Tibial artery (tissue), 4 donors: ENCODE measurements at regions not wholly inside any gene's neighbourhood (a gene's known extent, or its start where the extent isn't known, plus 50 kb on each side); places are given as distances from the start of the nearest gene placed in this dataset.

Experiments
- DNase-seq, 2 donors: peaks; one replicate each; pipeline ENCODE4 v3.0.0-alpha.2; 2019
- H3K27ac ChIP-seq, 2 donors: fragments of 200-600 bp; sonication (generic) in 1 of 2; 1 replicate in 1 of 2; 2 replicates in 1 of 2; pipeline ENCODE4 v1.5.1; 2018 to 2019; ENCODE audit warnings: mild to moderate bottlenecking in 1 of 2
- H3K27me3 ChIP-seq, 2 donors: fragments of 200-600 bp; sonication (generic) in 1 of 2; one replicate each; pipeline versions ENCODE4 v1.5.1 to v1.6.0; 2016 to 2019
- H3K36me3 ChIP-seq, 3 donors: fragments of 200-600 bp; sonication (generic) in 2 of 3; one replicate each; pipeline ENCODE4 v1.5.1; 2016 to 2019; ENCODE audit warnings: mild to moderate bottlenecking in 2 of 3
- H3K4me1 ChIP-seq, 4 donors: fragments of 200-600 bp; sonication (generic) in 2 of 4; 1 replicate in 3 of 4; 2 replicates in 1 of 4; pipeline ENCODE4 v1.5.1; 2016 to 2019
- H3K4me3 ChIP-seq, 2 donors: fragments of 200-600 bp; sonication (generic) in 1 of 2; 1 replicate in 1 of 2; 2 replicates in 1 of 2; pipeline ENCODE4 v1.5.1; 2018 to 2019; ENCODE audit warnings: mild to moderate bottlenecking in 2 of 2
- H3K9me3 ChIP-seq, 3 donors: fragments of 200-600 bp; sonication (generic) in 1 of 3; one replicate each; pipeline ENCODE4 v1.5.1; 2016 to 2019
- CTCF ChIP-seq, 2 experiments: fragments of 200-600 bp in 1 of 2; fragments of 450-650 bp in 1 of 2; IDR thresholded peaks; one replicate each; pipeline ENCODE4 v1.5.1; 2017 to 2019; ENCODE audit warnings: antibody characterized with exemption in 2 of 2, mild to moderate bottlenecking in 1 of 2, moderate library complexity in 1 of 2
- intact Hi-C: fragments of 100-400 bp; cut with DNase I; formaldehyde crosslinking; loops from one replicate; pipeline ENCODE4 v1.15.0; 2023; ENCODE audit warnings: low total_unique reads

- Histone ChIP-seq H3K27me3 (no peaks in the 10 kb centered on the region), H3K36me3 (no peaks in the 10 kb centered on the region), H3K27ac (no peak overlapping the region), H3K4me3 (no peak overlapping the region), H3K9me3 (peaks cover 6 to 10% (median 7%) of the 10 kb centered on the region in 3 donors), H3K4me1 (no peaks in the 10 kb centered on the region)
- no peak for TF ChIP-seq CTCF (IDR thresholded peaks at IDR 0.05)
- DNase-seq = no peak
- intact Hi-C loops = no loop called here
These were observed 621.6 kb upstream of the LRRTM1 start for GRCh38 chr2:80926168-80926567.

DNA sequence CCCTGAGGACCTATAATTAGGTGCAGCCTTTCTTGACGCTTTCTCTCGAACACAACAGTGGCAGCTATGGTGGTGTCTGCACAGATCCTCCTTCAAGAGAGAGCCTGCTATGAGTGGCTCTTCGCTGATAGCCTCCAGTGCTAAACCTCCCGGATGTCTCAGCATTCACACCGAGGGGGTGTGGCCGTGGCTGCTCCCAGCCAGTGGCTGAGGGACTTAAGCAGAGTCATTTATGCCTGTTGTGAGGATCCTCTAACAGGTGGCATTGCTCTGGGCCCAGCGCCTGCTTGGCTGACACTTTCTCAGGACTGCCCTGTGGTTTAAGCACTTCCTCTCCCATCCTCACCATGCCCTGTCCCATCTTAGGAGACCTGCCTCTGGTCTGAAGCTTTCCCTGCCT is 592.0 kb upstream of the LRRTM1 start:
- Histone ChIP-seq H3K27me3 (no peaks in the 10 kb centered on the region), H3K4me1 (no peaks in the 10 kb centered on the region), H3K9me3 (no peaks in the 10 kb centered on the region), H3K36me3 (no peaks in the 10 kb centered on the region), H3K4me3 (no peak overlapping the region), H3K27ac (no peak overlapping the region)
- no peak for TF ChIP-seq CTCF (IDR thresholded peaks at IDR 0.05)
- DNase-seq = no peak
- intact Hi-C loops = no loop called here

DNA sequence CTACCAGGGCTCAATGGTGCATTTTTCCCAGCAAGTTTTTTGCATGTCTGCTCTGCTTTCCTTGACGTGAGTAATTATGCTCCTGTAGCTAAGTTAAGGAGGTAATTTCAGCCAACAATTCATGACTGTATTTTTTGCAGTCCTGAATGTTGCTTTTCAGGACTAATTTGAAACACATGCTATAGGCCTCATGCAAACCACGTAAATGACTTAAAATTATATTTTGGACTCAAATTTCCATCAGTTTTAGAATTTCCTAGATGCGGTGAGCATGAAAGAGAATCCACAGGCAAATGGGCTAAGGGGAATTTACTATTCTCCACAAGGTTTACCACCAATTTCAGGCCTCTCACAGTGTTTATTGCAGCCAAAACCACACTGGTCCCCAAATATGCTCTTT is 589.9 kb upstream of the LRRTM1 start:
- intact Hi-C loops = no loop called here
- H3K9me3 ChIP-seq = no peaks in the 10 kb centered on the region
- H3K4me3 ChIP-seq = no peak overlapping the region
- no peak overlapping the region for H3K27ac ChIP-seq
- no peaks in the 10 kb centered on the region for H3K27me3 ChIP-seq
- no peaks in the 10 kb centered on the region for H3K36me3 ChIP-seq
- H3K4me1 ChIP-seq = no peaks in the 10 kb centered on the region
- no peak for TF ChIP-seq CTCF (IDR thresholded peaks at IDR 0.05)
- no peak for DNase-seq

DNA sequence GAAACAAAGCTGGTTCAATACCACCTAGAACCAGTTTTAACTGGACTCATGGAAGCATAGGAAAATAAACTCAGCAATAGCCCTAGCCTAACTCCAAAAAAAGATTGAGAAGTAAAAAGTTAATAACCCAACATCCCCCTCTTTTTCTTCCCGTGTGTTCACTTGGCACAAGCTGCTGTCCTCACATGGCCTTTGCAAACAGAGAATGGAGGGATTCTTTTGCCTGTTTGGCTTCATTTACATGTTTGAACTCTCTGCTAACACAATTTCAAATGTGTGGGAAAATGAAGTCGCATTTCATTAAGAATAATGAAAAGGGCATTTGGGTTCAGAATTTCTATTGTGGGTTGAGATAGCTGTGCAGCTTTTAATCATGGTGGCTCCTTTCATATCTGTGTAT is 589.2 kb upstream of the LRRTM1 start:
- intact Hi-C loops = no loop called here
- Histone ChIP-seq H3K4me3 (no peak overlapping the region), H3K36me3 (no peaks in the 10 kb centered on the region), H3K27me3 (no peaks in the 10 kb centered on the region), H3K9me3 (no peaks in the 10 kb centered on the region), H3K4me1 (no peaks in the 10 kb centered on the region), H3K27ac (no peak overlapping the region)
- no peak for DNase-seq
- TF ChIP-seq CTCF (IDR thresholded peaks at IDR 0.05) = no peak

DNA sequence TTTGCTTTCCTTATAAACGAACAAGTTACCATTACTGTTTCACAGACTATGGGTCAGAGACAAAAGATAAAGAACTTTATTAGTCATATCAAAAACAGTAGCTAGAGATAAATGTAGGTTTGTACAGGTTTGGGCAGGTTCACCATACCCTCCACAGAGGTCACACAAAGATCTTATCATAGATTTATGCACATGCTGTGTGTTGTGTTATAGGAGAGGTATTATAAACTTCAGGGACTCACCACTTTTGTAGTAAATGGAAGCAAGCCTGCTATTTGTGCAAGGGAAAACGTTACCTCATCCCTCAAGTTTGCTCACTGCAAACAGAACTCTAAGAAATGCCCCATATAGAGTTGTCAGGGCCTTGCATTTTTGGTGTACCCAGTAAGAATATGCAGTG is 584.5 kb upstream of the LRRTM1 start:
- no peak overlapping the region for H3K4me3 ChIP-seq
- H3K9me3 ChIP-seq = no peaks in the 10 kb centered on the region
- no peak for DNase-seq
- H3K4me1 ChIP-seq = no peaks in the 10 kb centered on the region
- H3K36me3 ChIP-seq = no peaks in the 10 kb centered on the region
- intact Hi-C loops = no loop called here
- H3K27me3 ChIP-seq = no peaks in the 10 kb centered on the region
- H3K27ac ChIP-seq = no peak overlapping the region
- no peak for TF ChIP-seq CTCF (IDR thresholded peaks at IDR 0.05)

- Histone ChIP-seq H3K27ac (no peak overlapping the region), H3K4me1 (no peaks in the 10 kb centered on the region), H3K36me3 (no peaks in the 10 kb centered on the region), H3K4me3 (no peak overlapping the region), H3K27me3 (no peaks in the 10 kb centered on the region), H3K9me3 (no peaks in the 10 kb centered on the region)
- no peak for DNase-seq
- TF ChIP-seq CTCF (IDR thresholded peaks at IDR 0.05) = no peak
- intact Hi-C loops = no loop called here
These were observed 583.4 kb upstream of the LRRTM1 start for GRCh38 chr2:80887841-80888378.
